ENCODE measurements at regions not wholly inside any gene's neighbourhood (a gene's known extent, or its start where the extent isn't known, plus 50 kb on each side); places are given as distances from the start of the nearest gene placed in this dataset.

DNA sequence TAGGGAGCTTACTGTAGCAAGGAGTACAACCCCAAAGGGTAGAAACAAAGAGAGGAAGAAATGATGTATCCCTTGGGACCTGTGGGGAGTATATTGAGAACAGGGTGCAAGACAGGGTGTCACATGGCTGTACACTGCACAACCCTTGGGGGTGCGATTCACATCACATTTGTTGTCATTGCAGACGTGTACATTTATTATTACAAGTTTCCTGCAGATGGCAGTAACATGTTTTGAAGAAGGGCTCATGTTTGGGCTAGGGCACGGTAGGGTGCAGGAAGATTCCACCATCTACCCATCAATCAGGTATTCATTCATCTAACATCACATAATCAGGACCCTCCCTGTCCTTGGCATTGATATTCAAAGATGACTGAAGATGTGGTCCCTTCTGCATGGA, 62.5 kb downstream of the NDUFS5 start:
- TF ChIP-seq CTCF (IDR thresholded peaks at IDR 0.05) (no peak), POLR2A (IDR thresholded peaks at IDR 0.05) (no peak)
